ENCODE measurements at regions not wholly inside any gene's neighbourhood (a gene's known extent, or its start where the extent isn't known, plus 50 kb on each side); places are given as distances from the start of the nearest gene placed in this dataset.
"Not testable (repeated sequence)": the region's sequence is repeated elsewhere in the genome, so short reads cannot be mapped to it uniquely, and the experiment has no call there.

GRCh38 chr10:64924306-64924705, 1403.1 kb downstream of the REEP3 start:
- DNase-seq; in situ Hi-C loops (cut with HindIII; ENCODE audit: low pct_ligation_motif_present, low pct_unique_long_range_greater_than_20kb, low sequenced_read_pairs): not testable (repeated sequence)

- in situ Hi-C loops (cut with HindIII; ENCODE audit: low pct_ligation_motif_present, low pct_unique_long_range_greater_than_20kb, low sequenced_read_pairs), result no loop called here
- no peak for DNase-seq
Measured at GRCh38 chr10:64952042-64952441, 1430.8 kb downstream of the REEP3 start.

- in situ Hi-C loops (cut with HindIII; ENCODE audit: low pct_ligation_motif_present, low pct_unique_long_range_greater_than_20kb, low sequenced_read_pairs), result no loop called here
- DNase-seq, result no peak
Measured at GRCh38 chr10:64956441-64956840, 1435.2 kb downstream of the REEP3 start.

- DNase-seq, result no peak
- in situ Hi-C loops (cut with HindIII; ENCODE audit: low pct_ligation_motif_present, low pct_unique_long_range_greater_than_20kb, low sequenced_read_pairs), result no loop called here
Measured at GRCh38 chr10:64959116-64959515, 1437.9 kb downstream of the REEP3 start.

GRCh38 chr10:64959883-64960282, 1438.7 kb downstream of the REEP3 start:
- in situ Hi-C loops (cut with HindIII; ENCODE audit: low pct_ligation_motif_present, low pct_unique_long_range_greater_than_20kb, low sequenced_read_pairs), result no loop called here
- no peak for DNase-seq

GRCh38 chr10:64973391-64973790, 1452.2 kb downstream of the REEP3 start:
- in situ Hi-C loops (cut with HindIII; ENCODE audit: low pct_ligation_motif_present, low pct_unique_long_range_greater_than_20kb, low sequenced_read_pairs), result no loop called here
- DNase-seq, result no peak

- in situ Hi-C loops (cut with HindIII; ENCODE audit: low pct_ligation_motif_present, low pct_unique_long_range_greater_than_20kb, low sequenced_read_pairs), result no loop called here
- DNase-seq, result no peak
Measured at GRCh38 chr10:64976150-64976549, 1454.9 kb downstream of the REEP3 start.

- in situ Hi-C loops (cut with HindIII; ENCODE audit: low pct_ligation_motif_present, low pct_unique_long_range_greater_than_20kb, low sequenced_read_pairs), result no loop called here
- no peak for DNase-seq
Measured at GRCh38 chr10:64977915-64978314, 1456.7 kb downstream of the REEP3 start.

- in situ Hi-C loops (cut with HindIII; ENCODE audit: low pct_ligation_motif_present, low pct_unique_long_range_greater_than_20kb, low sequenced_read_pairs), result no loop called here
- DNase-seq, result no peak
Measured at GRCh38 chr10:64996886-64997285, 1475.7 kb downstream of the REEP3 start.

- in situ Hi-C loops (cut with HindIII; ENCODE audit: low pct_ligation_motif_present, low pct_unique_long_range_greater_than_20kb, low sequenced_read_pairs), result no loop called here
- DNase-seq, result no peak
Measured at GRCh38 chr10:65010845-65011244, 1489.6 kb downstream of the REEP3 start.

GRCh38 chr10:65017523-65017922, 1496.3 kb downstream of the REEP3 start:
- no peak for DNase-seq
- in situ Hi-C loops (cut with HindIII; ENCODE audit: low pct_ligation_motif_present, low pct_unique_long_range_greater_than_20kb, low sequenced_read_pairs), result no loop called here

- in situ Hi-C loops (cut with HindIII; ENCODE audit: low pct_ligation_motif_present, low pct_unique_long_range_greater_than_20kb, low sequenced_read_pairs), result no loop called here
- DNase-seq, result no peak
Measured at GRCh38 chr10:65024886-65025285, 1503.7 kb downstream of the REEP3 start.

GRCh38 chr10:65030263-65030662, 1509.1 kb downstream of the REEP3 start:
- in situ Hi-C loops (cut with HindIII; ENCODE audit: low pct_ligation_motif_present, low pct_unique_long_range_greater_than_20kb, low sequenced_read_pairs), result no loop called here
- DNase-seq, result no peak

- DNase-seq, result no peak
Measured at GRCh38 chr10:65032867-65033769, 1511.9 kb downstream of the REEP3 start.

GRCh38 chr10:65033957-65034356, 1512.8 kb downstream of the REEP3 start:
- DNase-seq, result no peak
- in situ Hi-C loops (cut with HindIII; ENCODE audit: low pct_ligation_motif_present, low pct_unique_long_range_greater_than_20kb, low sequenced_read_pairs), result no loop called here

More at GRCh38 chr10:65032867-65033769, 1511.9 kb downstream of the REEP3 start:
- in situ Hi-C loops (cut with HindIII; ENCODE audit: low pct_ligation_motif_present, low pct_unique_long_range_greater_than_20kb, low sequenced_read_pairs), result no loop called here

- DNase-seq, result no peak
- in situ Hi-C loops (cut with HindIII; ENCODE audit: low pct_ligation_motif_present, low pct_unique_long_range_greater_than_20kb, low sequenced_read_pairs), result no loop called here
Measured at GRCh38 chr10:65040796-65041195, 1519.6 kb downstream of the REEP3 start.

GRCh38 chr10:65041307-65041706, 1520.1 kb downstream of the REEP3 start:
- no peak for DNase-seq
- in situ Hi-C loops (cut with HindIII; ENCODE audit: low pct_ligation_motif_present, low pct_unique_long_range_greater_than_20kb, low sequenced_read_pairs), result no loop called here

- no peak for DNase-seq
- in situ Hi-C loops (cut with HindIII; ENCODE audit: low pct_ligation_motif_present, low pct_unique_long_range_greater_than_20kb, low sequenced_read_pairs), result no loop called here
Measured at GRCh38 chr10:65042496-65042895, 1521.3 kb downstream of the REEP3 start.

- no peak for DNase-seq
- in situ Hi-C loops (cut with HindIII; ENCODE audit: low pct_ligation_motif_present, low pct_unique_long_range_greater_than_20kb, low sequenced_read_pairs), result no loop called here
Measured at GRCh38 chr10:65046831-65047230, 1525.6 kb downstream of the REEP3 start.

- in situ Hi-C loops (cut with HindIII; ENCODE audit: low pct_ligation_motif_present, low pct_unique_long_range_greater_than_20kb, low sequenced_read_pairs), result not testable (repeated sequence)
Measured at GRCh38 chr10:65052111-65052510, 1530.9 kb downstream of the REEP3 start.

More at GRCh38 chr10:65052111-65052510, 1530.9 kb downstream of the REEP3 start:
- DNase-seq, result not testable (repeated sequence)
